ENCODE measurements at regions not wholly inside any gene's neighbourhood (a gene's known extent, or its start where the extent isn't known, plus 50 kb on each side); places are given as distances from the start of the nearest gene placed in this dataset.
A peak's percentile ranks its signal among the peaks of the same experiment; 100 is the strongest.

- no peaks in the 10 kb centered on the region for H4K20me1 ChIP-seq (replicated peaks; ENCODE audit: control insufficient read depth, extremely low read depth, insufficient read depth, low read length)
- H3K9me3 ChIP-seq (replicated peaks; ENCODE audit: control insufficient read depth, insufficient read depth, low read length) = no peaks in the 10 kb centered on the region
- dilution Hi-C loops (cut with MboI; ENCODE audit: extremely low pct_ligation_motif_present, low sequenced_read_pairs) = no loop called here
- DNase-seq (ENCODE audit: low read depth, low spot score) = peak; percentile 44
- H3K27ac ChIP-seq (ENCODE audit: insufficient read depth, low read depth, low read length) = no peak overlapping the region
- ChIA-PET CTCF (interaction anchor here (0.6 to 2.0 kb wide), 6 partner anchors 29 to 1866 kb away, joined by 3 to 7 read pairs (median 3); no protein-coding TSS in a partner anchor), POLR2A (interaction anchor here (0.7 to 1.1 kb wide), 2 partner anchors 102 to 564 kb away, joined by 3 to 4 read pairs; no protein-coding TSS in a partner anchor)
- peak overlapping the region; percentile 93 for H3K4me2 ChIP-seq (ENCODE audit: insufficient read depth, low read length)
- H3K79me2 ChIP-seq (ENCODE audit: control insufficient read depth, insufficient read depth, low read length) = no peaks in the 10 kb centered on the region
- peaks cover 11% of the 10 kb centered on the region for H3K4me1 ChIP-seq (ENCODE audit: control insufficient read depth, extremely low read depth, insufficient read depth, low read length)
- H3K4me3 ChIP-seq (replicated peaks in 1 of 3; ENCODE audit: insufficient read depth in 1 of 3, low read depth in 1 of 3, low read length in 3 of 3) = peak overlapping the region in 1 of 3 experiments; percentile 28
- TF ChIP-seq EZH2 (IDR thresholded peaks at IDR 0.05; ENCODE audit: borderline replicate concordance, low read depth, low read length, severe bottlenecking) (no peak), FOS (IDR thresholded peaks at IDR 0.05; ENCODE audit: borderline replicate concordance, insufficient read depth, low read length) (no peak), MYC (IDR thresholded peaks at IDR 0.05; ENCODE audit: low read depth, low read length) (no peak), GATA2 (IDR thresholded peaks at IDR 0.05; ENCODE audit: insufficient read depth, insufficient read length, low read depth, low read length) (no peak), POLR2A (IDR thresholded peaks at IDR 0.05; ENCODE audit: low read depth, low read length) (no peak), CTCF (IDR thresholded peaks at IDR 0.05; ENCODE audit: extremely low read depth in 1 of 2, insufficient read depth in 1 of 2, low read depth in 1 of 2, low read length in 2 of 2) (no peak), MAX (IDR thresholded peaks at IDR 0.05; ENCODE audit: insufficient read depth, insufficient read length) (no peak), POLR2AphosphoS5 (IDR thresholded peaks at IDR 0.05; ENCODE audit: insufficient read depth, low read depth, low read length) (no peak), JUN (IDR thresholded peaks at IDR 0.05; ENCODE audit: borderline replicate concordance, insufficient read depth, insufficient read length, low read depth) (no peak)
- no peaks in the 10 kb centered on the region for H3K36me3 ChIP-seq (ENCODE audit: control insufficient read depth in 2 of 2, extremely low read depth in 1 of 2, insufficient read depth in 2 of 2, low read length in 2 of 2)
- peak overlapping the region; percentile 11 for H3K9ac ChIP-seq (replicated peaks; ENCODE audit: extremely low read depth, insufficient read depth, low read length)
- intact Hi-C loops (cut with micrococcal nuclease) = loop anchor here (5.0 to 10.0 kb wide), 4 partner anchors 304 to 1634 kb away; no protein-coding TSS in a partner anchor
- H3K27me3 ChIP-seq (ENCODE audit: control insufficient read depth in 2 of 2, insufficient read depth in 2 of 2, low read length in 2 of 2) = no peaks in the 10 kb centered on the region
- no TSS peak for BruUV-seq (replicated peaks)
- H2AFZ ChIP-seq (ENCODE audit: low read depth, low read length) = peak overlapping the region; percentile 86
- no peak for FAIRE-seq
- no peaks in the 10 kb centered on the region for H3K9me1 ChIP-seq (replicated peaks; ENCODE audit: control insufficient read depth, extremely low read depth, insufficient read depth, low read length)
Observed at GRCh38 chr15:96891046-96891445, 560.5 kb downstream of the NR2F2 start.

All from endothelial cell of umbilical vein (primary cell).